ENCODE measurements at regions not wholly inside any gene's neighbourhood (a gene's known extent, or its start where the extent isn't known, plus 50 kb on each side); places are given as distances from the start of the nearest gene placed in this dataset.

DNA sequence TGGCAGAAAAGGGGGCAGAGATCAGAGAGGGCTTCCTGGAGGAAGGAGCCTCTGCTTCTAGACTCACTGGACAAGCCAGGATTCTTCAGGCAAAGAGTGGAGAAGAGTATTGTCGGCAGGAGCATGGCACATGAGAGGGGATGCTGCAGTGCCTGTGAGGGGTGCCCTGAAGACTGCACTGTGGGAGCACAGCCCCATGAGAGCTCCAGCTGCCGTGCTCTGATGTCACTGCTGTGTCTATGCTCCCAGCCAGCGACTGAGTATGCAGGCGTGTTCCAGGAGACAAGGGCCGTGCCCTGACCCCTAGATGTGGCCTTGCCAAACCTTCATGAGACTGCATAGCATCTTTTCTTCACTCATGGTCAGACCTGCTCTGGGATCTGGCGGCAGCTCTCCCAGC is 339.1 kb downstream of the RPS24 start:
- Histone ChIP-seq H3K4me3 (ENCODE audit: low read depth, low read length) (no peak overlapping the region), H3K36me3 (ENCODE audit: control insufficient read depth, insufficient read depth, low read length) (no peaks in the 10 kb centered on the region), H3K27me3 (ENCODE audit: control insufficient read depth, insufficient read depth, low read length) (no peaks in the 10 kb centered on the region)
- TF ChIP-seq, protein P1, sequence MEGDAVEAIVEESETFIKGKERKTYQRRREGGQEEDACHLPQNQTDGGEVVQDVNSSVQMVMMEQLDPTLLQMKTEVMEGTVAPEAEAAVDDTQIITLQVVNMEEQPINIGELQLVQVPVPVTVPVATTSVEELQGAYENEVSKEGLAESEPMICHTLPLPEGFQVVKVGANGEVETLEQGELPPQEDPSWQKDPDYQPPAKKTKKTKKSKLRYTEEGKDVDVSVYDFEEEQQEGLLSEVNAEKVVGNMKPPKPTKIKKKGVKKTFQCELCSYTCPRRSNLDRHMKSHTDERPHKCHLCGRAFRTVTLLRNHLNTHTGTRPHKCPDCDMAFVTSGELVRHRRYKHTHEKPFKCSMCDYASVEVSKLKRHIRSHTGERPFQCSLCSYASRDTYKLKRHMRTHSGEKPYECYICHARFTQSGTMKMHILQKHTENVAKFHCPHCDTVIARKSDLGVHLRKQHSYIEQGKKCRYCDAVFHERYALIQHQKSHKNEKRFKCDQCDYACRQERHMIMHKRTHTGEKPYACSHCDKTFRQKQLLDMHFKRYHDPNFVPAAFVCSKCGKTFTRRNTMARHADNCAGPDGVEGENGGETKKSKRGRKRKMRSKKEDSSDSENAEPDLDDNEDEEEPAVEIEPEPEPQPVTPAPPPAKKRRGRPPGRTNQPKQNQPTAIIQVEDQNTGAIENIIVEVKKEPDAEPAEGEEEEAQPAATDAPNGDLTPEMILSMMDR (IDR thresholded peaks at IDR 0.05; ENCODE audit: insufficient read depth, low read length, poor library complexity, severe bottlenecking) = no peak
- DNase-seq (ENCODE audit: low read depth) = no peak

DNA sequence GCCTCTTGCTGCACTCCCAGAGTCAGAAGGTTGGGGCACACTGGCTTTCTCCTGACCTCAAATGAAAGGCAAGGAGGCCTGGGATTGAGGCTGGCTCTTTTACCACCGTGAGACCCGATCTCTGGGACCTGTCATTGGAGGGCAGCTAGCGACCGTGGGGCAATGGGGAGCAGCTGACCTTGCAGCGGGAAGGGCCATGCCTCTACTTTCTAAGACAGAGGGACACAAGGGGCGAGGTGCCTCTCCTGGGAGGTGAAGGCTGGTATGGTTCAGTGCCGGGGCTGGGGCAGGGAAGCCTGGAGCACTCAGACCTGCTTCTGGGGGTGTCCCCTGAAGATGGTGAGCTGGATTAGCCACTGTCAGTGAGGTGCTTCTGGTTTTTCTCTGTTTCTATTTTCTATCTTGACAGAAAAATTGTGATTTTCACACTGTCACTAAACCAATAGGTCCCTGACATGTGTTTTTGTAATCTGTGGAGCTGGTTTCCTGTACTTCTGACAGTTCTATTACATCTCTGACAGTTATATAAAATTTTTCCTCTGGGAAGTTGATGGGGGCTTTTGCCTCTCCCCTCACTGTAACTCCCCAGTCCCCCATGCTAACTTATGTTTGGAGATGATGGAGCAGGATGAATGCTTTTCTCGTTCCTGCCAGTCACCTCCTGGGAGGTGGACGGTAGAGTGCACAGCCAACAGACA is 340.8 kb downstream of the RPS24 start:
- Histone ChIP-seq H3K36me3 (ENCODE audit: control insufficient read depth, insufficient read depth, low read length) (no peaks in the 10 kb centered on the region), H3K27me3 (ENCODE audit: control insufficient read depth, insufficient read depth, low read length) (no peaks in the 10 kb centered on the region), H3K4me3 (ENCODE audit: low read depth, low read length) (no peak overlapping the region)
- DNase-seq (ENCODE audit: low read depth) = no peak
- TF ChIP-seq, protein P1 (IDR thresholded peaks at IDR 0.05; ENCODE audit: insufficient read depth, low read length, poor library complexity, severe bottlenecking) = no peak

DNA sequence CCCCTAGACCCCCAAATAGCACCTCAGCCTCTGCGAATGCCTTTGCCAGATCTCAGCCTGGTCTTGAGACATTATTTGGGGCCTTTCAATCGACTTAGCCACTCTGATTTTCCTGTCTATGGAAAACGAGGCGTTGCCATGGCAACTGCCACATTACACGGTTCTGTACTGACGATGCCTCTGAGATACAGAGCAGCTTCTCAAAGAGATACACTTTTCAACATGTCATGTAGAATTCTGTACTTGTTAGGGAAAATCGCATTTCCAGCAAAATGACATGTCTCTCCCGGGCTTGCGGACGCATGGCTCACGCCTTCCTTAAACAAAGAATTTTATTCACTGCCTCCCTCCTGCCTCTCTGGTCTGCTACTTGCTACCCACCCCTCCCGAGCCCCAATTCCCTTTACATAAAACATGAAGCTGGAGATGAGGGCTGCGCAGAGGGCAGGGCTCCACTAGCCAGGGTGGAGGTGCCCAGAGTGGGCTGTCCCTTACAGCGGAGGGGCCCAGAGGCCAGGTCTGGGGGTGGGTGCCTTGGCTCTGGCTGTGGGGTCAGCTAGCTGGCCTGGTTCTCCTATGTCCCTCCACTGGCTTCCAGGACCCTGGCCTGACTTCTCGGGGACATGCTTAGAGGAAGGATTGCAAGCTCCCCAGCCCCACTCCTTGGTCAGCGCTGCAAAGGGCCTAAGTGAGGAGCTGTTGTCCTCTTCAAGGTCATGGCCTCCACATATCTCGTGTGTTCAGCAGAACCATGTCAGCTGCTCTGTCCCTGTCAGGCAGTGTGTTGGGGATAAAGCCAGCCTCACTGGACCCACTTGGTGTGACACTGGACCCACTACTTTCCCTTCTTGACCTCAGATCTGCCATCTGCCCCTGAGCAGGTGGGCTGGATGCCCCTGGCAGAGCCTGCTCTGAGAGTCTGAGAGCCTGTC is 342.5 kb downstream of the RPS24 start:
- H3K36me3 ChIP-seq (ENCODE audit: control insufficient read depth, insufficient read depth, low read length) = no peaks in the 10 kb centered on the region
- H3K27me3 ChIP-seq (ENCODE audit: control insufficient read depth, insufficient read depth, low read length) = peaks cover under 1% of the 10 kb centered on the region
- TF ChIP-seq, protein P1 (IDR thresholded peaks at IDR 0.05; ENCODE audit: insufficient read depth, low read length, poor library complexity, severe bottlenecking) = no peak
- DNase-seq (ENCODE audit: low read depth) = no peak
- H3K4me3 ChIP-seq (ENCODE audit: low read depth, low read length) = no peak overlapping the region

DNA sequence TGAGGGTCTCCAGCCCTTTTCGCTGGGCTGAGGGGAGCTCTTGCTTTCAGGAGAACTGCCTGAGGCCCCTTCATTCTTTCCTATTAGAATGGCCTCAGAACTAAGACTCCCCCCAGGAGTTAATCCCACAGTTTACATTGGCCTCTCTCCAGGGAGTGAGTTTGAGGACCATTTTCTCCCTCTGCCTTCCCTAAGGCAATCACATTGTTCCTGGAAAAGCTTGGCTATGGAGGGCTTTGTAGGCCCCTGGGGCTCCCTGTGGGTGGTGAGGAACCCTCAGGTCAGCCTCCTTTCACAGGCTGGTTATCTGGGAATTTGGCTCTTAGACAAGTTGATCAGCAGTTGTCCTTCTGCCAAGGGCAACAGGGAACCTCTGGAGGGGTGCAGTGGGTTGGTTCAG is 343.7 kb downstream of the RPS24 start:
- TF ChIP-seq, protein P1 (IDR thresholded peaks at IDR 0.05; ENCODE audit: insufficient read depth, low read length, poor library complexity, severe bottlenecking) = no peak
- Histone ChIP-seq H3K4me3 (ENCODE audit: low read depth, low read length) (no peak overlapping the region), H3K36me3 (ENCODE audit: control insufficient read depth, insufficient read depth, low read length) (no peaks in the 10 kb centered on the region), H3K27me3 (ENCODE audit: control insufficient read depth, insufficient read depth, low read length) (peaks cover 3% of the 10 kb centered on the region)
- no peak for DNase-seq (ENCODE audit: low read depth)

DNA sequence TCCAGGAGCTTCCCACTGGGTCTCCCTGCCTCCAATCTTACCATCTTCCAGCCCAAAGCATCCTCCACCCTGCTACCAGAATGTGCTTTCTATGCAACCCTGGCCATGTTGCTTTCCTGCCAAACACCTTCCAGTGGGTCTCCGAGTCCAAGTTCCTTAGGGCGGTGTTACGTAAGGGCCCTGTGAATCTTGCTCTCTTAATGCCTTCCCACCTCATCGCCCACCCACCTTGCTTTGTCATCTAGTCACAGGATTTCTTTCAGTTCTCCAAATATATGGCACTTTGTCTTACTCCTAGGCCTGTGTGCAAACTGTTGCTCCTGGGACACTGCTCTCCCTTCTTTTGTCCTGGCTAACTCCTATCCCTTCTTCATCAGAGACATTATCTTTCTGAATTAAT is 344.5 kb downstream of the RPS24 start:
- H3K36me3 ChIP-seq (ENCODE audit: control insufficient read depth, insufficient read depth, low read length) = no peaks in the 10 kb centered on the region
- DNase-seq (ENCODE audit: low read depth) = no peak
- TF ChIP-seq, protein P1 (IDR thresholded peaks at IDR 0.05; ENCODE audit: insufficient read depth, low read length, poor library complexity, severe bottlenecking) = no peak
- H3K27me3 ChIP-seq (ENCODE audit: control insufficient read depth, insufficient read depth, low read length) = peaks cover 3% of the 10 kb centered on the region
- no peak overlapping the region for H3K4me3 ChIP-seq (ENCODE audit: low read depth, low read length)
